Ovary (tissue), 7 donors: ENCODE measurements at regions not wholly inside any gene's neighbourhood (a gene's known extent, or its start where the extent isn't known, plus 50 kb on each side); places are given as distances from the start of the nearest gene placed in this dataset.

Experiments
- DNase-seq, 5 donors: peaks; one replicate each; pipeline ENCODE4 v3.0.0-alpha.2; 2019 to 2020
- H3K27ac ChIP-seq, 2 donors: fragments of 200-600 bp; one replicate each; pipeline versions ENCODE4 v1.5.1 to v1.8.0; 2019 to 2022
- H3K27me3 ChIP-seq: fragments of 200-600 bp; one replicate; pipeline ENCODE4 v1.8.0; 2022
- H3K36me3 ChIP-seq: fragments of 200-600 bp; sonication (generic); one replicate; pipeline ENCODE4 v1.5.1; 2019
- H3K4me1 ChIP-seq: one replicate; pipeline ENCODE4 v1.8.1; 2013; ENCODE audit warnings: mild to moderate bottlenecking, moderate library complexity; ENCODE audit not compliant: insufficient read depth
- H3K4me3 ChIP-seq: fragments of 200-600 bp; sonication (generic); one replicate; pipeline ENCODE4 v1.5.1; 2017
- H3K9me3 ChIP-seq, 2 donors: fragments of 200-600 bp in 1 of 2; sonication (generic) in 1 of 2; one replicate each; pipeline versions ENCODE4 v1.5.1 to v1.8.1; 2013 to 2019; ENCODE audit warnings: mild to moderate bottlenecking in 1 of 2, moderate library complexity in 1 of 2
- CTCF ChIP-seq, 3 donors: fragments of 450-650 bp in 2 of 3; fragments of 200-600 bp in 1 of 3; IDR thresholded peaks; one replicate each; pipeline versions ENCODE4 v1.5.1 to v1.8.0; 2016 to 2022; ENCODE audit warnings: antibody characterized with exemption in 3 of 3, mild to moderate bottlenecking in 1 of 3
- EP300 ChIP-seq: sonication (generic); formaldehyde crosslinking; IDR thresholded peaks from one replicate; pipeline ENCODE4 v1.6.1; 2017; ENCODE audit warnings: antibody characterized with exemption
- POLR2A ChIP-seq: fragments of 450-650 bp; IDR thresholded peaks from one replicate; pipeline ENCODE4 v1.6.1; 2017; ENCODE audit warnings: antibody characterized with exemption, mild to moderate bottlenecking, moderate library complexity
- WGBS, 3 donors: extraction: QIAGEN DNeasy Blood & Tissue Kit in 1 of 3; methylation state at CpG; one replicate each; pipeline versions ENCODE4 v1.1.5 to v1.1.7; 2013 to 2017; 5-methylcytosine and 5-hydroxymethylcytosine counted together
- intact Hi-C, 4 donors: fragments of 100-400 bp; cut with DNase I; formaldehyde crosslinking; loops; one replicate each; pipeline versions ENCODE4 v1.11.0 to v1.15.1; 2022 to 2023
- donor health status: DM: no; HTN: no; CAD: no; lungs with moderate emphysema.
- donor health status: DM: no; HTN: no; CAD: no.
- donor health status: Bipolar disorder and iron deficiency.
- donor health status: DM: no; HTN: no; CAD: no.
- donor health status: DM: yes; HTN: yes; CAD: no.

GRCh38 chr7:119916501-119916900, 356.5 kb upstream of the KCND2 start:
- H3K27me3 ChIP-seq: no peaks in the 10 kb centered on the region
- H3K4me3 ChIP-seq: no peak overlapping the region
- no peak for DNase-seq
- H3K9me3 ChIP-seq: no peaks in the 10 kb centered on the region
- H3K4me1 ChIP-seq: no peaks in the 10 kb centered on the region
- TF ChIP-seq EP300 (no peak), POLR2A (no peak), CTCF (IDR thresholded peaks at IDR 0.05) (no peak)
- 94 to 98% (median 97%) methylated on average over 1 of the region's 1 CpG for WGBS, 3 donors
- H3K27ac ChIP-seq: no peak overlapping the region
- intact Hi-C loops: no loop called here
- H3K36me3 ChIP-seq: no peaks in the 10 kb centered on the region

GRCh38 chr7:119918185-119918584, 354.8 kb upstream of the KCND2 start:
- no peak for DNase-seq
- no peak overlapping the region for H3K4me3 ChIP-seq
- H3K9me3 ChIP-seq: no peaks in the 10 kb centered on the region
- TF ChIP-seq EP300 (no peak), POLR2A (no peak), CTCF (IDR thresholded peaks at IDR 0.05) (no peak)
- H3K27ac ChIP-seq: no peak overlapping the region
- no peaks in the 10 kb centered on the region for H3K4me1 ChIP-seq
- intact Hi-C loops: no loop called here
- H3K27me3 ChIP-seq: no peaks in the 10 kb centered on the region
- no peaks in the 10 kb centered on the region for H3K36me3 ChIP-seq
- WGBS, 3 donors: 81 to 83% (median 83%) methylated on average over 1 of the region's 1 CpG

DNA sequence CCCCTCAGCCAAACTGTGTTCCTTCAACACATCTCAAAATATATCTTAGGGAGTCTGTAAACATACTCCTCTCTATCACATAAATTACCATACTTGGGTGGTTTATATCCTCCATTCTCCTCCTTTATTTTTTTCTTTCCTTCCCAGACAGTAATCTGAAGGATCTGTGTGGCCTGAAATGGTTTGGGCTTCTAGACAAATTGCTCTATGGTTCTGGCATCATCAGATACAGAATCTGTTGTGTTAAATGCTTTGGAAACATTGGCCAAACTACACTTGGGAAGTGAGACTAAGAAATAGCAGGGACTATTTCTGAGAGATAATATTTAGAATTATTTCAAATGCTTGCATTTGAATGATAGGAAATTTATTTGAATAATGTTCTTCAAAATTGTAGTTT, 353.0 kb upstream of the KCND2 start:
- Histone ChIP-seq H3K36me3 (no peaks in the 10 kb centered on the region), H3K27me3 (no peaks in the 10 kb centered on the region), H3K4me1 (no peaks in the 10 kb centered on the region), H3K27ac (no peak overlapping the region), H3K9me3 (no peaks in the 10 kb centered on the region), H3K4me3 (no peak overlapping the region)
- intact Hi-C loops: no loop called here
- DNase-seq: no peak
- no peak for TF ChIP-seq POLR2A
- no peak for TF ChIP-seq CTCF (IDR thresholded peaks at IDR 0.05)
- no peak for TF ChIP-seq EP300

GRCh38 chr7:119925581-119926289, 347.2 kb upstream of the KCND2 start:
- TF ChIP-seq EP300 (no peak), CTCF (IDR thresholded peaks at IDR 0.05) (no peak), POLR2A (no peak)

More at GRCh38 chr7:119925581-119926289, 347.2 kb upstream of the KCND2 start:
- Histone ChIP-seq H3K9me3 (no peaks in the 10 kb centered on the region), H3K27ac (no peak overlapping the region), H3K4me3 (no peak overlapping the region), H3K36me3 (no peaks in the 10 kb centered on the region), H3K27me3 (no peaks in the 10 kb centered on the region), H3K4me1 (no peaks in the 10 kb centered on the region)
- intact Hi-C loops: no loop called here
- WGBS, 3 donors: 16 to 46% (median 20%) methylated on average over 5 of the region's 5 CpGs
- DNase-seq: no peak
